Fibroblast of gingiva (primary cell): ENCODE measurements at regions not wholly inside any gene's neighbourhood (a gene's known extent, or its start where the extent isn't known, plus 50 kb on each side); places are given as distances from the start of the nearest gene placed in this dataset.
"Not testable (repeated sequence)": the region's sequence is repeated elsewhere in the genome, so short reads cannot be mapped to it uniquely, and the experiment has no call there.

Source experiments
- DNase-seq: peaks from one replicate; pipeline ENCODE4 v3.0.0-alpha.2; 2011; ENCODE audit warnings: low read depth

- no peak for DNase-seq
Measured at GRCh38 chr3:66552846-66553245, 52.0 kb upstream of the LRIG1 start.

DNA sequence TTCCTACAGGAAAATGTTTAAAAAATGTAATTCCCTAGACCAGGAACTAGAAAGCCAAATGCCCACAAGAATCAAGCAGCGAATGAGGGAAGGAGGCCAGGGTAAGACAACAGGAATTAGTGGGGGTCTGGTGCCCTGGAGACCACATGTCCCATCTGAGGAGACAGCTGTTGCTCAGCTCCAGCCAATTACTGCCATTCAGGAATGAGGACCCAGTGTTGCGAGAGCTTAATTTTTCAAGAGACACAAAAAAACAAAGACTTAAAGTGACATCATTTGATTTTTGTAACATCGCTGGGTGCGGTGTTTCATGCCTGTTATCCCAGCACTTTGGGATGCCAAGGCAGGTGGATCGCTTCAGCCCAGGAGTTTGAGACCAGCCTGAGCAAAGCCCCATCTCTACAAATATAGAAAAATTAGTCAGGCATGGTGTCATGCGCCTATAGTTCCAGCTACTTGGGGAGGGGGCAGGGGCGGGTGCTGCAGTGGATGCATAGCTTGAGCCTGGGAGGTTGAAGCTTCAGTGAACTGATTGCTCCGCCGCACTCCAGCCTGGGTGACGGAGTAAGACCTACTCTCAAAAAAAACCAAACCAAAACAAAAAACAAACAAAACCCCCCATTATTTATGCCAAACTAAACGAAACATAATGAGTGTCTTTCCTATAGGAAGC is 52.8 kb upstream of the LRIG1 start:
- no peak for DNase-seq

GRCh38 chr3:66554178-66554577 is 53.4 kb upstream of the LRIG1 start:
- peak; percentile 46 for DNase-seq

DNA sequence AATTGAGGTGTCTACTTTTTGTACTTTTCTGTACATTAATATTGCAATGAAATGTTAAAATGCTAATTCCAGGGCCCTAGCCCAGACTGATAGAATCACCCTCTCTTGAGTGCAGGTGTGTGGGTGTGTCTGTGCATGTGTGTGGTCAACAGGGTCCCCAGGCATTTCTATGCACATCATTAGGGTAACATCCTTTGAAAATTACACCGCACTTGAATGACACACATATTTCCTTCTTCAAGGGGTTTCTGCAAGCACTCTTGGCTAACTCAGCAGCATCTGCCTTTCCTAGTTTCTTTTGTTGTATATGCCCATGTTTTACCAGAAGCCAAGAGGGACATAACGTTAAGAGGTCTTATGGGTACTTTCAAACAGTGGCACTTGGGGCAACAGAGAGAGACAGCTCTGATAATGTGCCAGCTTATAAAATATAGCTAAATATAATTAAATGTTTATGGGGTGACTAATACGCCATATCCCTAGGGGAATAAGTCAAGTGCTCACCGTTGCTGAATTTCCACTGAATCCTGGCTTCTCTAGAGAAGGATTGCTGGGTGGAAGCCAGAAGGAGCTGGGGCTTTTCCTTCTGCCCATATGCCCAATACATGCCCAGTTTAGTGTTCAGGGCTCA is 54.5 kb upstream of the LRIG1 start:
- no peak for DNase-seq

GRCh38 chr3:66557170-66557569 is 56.3 kb upstream of the LRIG1 start:
- DNase-seq = no peak

DNA sequence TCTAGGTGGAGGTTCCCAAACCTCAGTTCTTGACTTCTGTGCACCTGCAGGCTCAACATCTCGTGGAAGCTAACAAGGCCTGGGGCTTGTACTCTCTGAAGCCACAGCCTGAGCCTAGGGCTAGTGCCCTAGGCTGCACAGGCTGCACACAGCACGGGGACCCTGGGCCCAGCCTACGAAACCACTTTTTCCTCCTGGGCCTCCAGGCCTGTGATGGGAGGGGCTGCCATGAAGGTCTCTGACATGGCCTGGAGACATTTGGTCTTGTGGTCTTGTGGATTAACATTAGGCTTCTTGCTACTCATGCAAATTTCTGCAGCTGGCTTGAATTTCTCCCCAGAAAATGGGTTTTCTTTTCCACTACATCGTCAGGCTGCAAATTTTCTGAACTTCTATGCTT is 59.1 kb upstream of the LRIG1 start:
- not testable (repeated sequence) for DNase-seq

GRCh38 chr3:66561367-66561766 is 60.5 kb upstream of the LRIG1 start:
- DNase-seq = peak; percentile 8

DNA sequence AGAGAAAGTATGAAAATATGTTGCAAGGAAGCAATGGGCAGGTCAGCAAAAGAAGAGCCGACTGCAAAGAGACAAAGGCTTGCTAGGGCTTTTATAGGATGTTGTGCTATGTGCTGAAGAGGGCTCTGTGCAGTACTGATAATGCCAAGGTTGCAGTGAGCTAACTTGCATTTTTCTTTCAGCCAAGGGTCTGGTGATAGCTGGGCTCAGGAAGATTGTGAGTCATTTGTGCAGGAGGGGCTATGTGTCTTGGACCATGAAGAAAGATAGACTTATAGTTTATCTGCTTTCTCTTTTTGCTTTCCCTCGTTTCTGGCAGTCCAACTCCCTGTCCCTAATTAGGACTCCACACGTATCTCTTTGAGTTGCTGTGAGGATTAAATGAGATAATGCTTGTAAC is 64.5 kb upstream of the LRIG1 start:
- no peak for DNase-seq

GRCh38 chr3:66567077-66567476 is 66.3 kb upstream of the LRIG1 start:
- DNase-seq = no peak

DNA sequence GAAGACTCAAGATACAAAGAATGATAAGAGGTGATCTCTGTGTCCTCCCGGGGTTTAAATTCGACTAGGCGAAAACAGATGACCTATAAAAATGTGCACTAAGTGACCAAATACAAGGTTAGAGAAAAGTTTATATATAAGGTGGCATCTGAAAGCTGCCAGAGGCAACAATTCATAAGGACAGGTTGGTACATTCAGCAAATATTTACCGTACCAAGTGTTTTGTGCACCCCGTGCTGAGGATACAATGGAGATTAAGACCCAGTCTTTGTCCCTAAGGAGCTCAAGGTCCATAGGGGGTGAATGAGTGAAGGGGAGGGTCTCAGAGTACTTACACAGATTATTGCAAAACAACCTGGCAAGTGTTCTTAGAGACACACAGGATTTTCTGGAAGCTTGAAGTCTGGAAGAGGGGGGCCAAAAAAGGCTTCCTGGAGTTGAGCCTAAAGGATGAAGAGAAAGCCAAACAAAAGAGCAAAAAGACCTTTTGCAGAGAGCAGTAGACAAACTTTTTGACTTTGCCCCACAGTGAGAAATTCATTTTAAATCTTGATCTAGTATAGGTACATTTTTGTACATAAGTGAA is 71.4 kb upstream of the LRIG1 start:
- no peak for DNase-seq

GRCh38 chr3:66572938-66573710 is 72.3 kb upstream of the LRIG1 start:
- DNase-seq = no peak

GRCh38 chr3:66574091-66574490 is 73.3 kb upstream of the LRIG1 start:
- no peak for DNase-seq

GRCh38 chr3:66577426-66578203 is 76.8 kb upstream of the LRIG1 start:
- no peak for DNase-seq

DNA sequence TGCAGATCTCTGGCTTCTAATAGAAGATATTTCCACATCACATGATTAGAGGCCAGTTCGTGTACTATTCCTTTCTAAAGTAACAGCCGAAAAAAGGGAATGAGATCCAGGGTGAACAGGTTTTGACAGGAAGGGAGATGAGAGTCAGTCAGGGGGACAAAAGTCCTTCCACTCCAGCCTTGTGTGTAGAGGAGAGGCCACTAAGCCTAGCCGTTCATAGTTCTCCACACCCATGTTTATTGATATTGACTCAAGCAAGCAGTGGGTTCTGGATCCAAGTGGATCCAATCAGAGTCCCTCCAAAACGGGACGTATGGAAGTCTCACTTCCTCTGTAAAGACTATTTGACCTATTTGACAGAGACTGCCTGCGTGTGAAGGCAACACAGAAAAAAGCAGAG is 80.4 kb upstream of the LRIG1 start:
- DNase-seq = no peak

DNA sequence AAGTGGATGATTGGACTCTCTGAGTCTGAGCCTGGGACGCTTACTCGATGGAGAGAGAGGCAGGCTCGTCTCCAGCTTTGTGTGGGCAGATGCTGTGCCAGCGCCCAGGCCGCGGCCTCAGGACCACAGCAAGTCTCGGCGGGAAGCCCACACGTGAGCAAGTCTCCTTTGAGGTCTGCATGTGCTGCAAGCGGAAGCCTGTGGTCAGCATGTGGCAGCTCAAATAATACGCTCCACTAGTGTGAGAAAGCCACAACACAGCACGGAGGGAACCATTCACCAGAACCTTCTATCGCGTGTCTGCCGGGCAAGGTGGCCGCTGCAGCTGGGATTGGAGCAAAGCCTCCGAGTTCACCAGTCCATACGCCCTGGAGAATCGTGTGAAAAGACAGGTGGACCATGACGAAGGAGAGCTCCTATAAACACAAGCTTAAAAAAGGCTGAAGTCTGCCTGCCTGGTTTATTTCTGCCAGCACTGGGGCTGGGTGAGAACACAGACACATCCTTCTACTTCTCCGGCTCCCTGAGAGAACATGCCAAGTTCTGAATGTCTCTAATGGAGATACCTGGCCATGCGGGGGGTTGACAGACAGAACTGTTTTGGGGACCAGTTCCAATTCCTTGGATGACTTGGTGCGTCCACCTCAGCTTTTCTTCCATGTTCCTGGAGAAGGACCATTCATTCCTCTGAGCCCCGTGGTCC is 82.0 kb upstream of the LRIG1 start:
- DNase-seq = peak; percentile 66

DNA sequence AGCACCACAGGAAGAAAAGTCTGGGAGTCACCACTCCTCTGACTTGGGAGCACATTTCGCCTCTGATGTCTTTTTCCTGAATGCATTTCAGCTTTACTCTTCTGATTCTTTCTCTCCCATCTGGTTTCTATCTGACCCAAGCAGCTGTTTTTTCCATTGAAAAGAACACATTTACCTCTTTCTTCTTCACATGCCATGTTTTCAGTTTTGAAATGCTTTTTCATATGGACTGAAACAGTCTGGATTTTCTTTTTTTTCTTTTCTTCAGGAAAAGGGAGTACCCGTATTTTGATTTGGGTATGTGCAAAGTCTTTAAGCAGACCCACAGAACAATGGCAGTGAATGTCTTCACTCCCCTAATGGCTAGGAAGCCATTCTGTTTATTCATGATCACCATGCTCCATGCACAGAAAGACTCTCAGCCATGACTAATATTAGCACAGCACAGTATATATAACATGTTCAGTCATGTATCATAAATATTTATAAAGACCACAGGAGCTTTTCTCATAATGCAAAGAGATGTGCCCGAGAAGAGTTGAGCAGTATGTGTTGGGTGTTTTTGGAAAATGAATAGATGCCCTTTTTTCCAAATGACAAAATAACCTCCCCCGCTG is 82.7 kb upstream of the LRIG1 start:
- no peak for DNase-seq

DNA sequence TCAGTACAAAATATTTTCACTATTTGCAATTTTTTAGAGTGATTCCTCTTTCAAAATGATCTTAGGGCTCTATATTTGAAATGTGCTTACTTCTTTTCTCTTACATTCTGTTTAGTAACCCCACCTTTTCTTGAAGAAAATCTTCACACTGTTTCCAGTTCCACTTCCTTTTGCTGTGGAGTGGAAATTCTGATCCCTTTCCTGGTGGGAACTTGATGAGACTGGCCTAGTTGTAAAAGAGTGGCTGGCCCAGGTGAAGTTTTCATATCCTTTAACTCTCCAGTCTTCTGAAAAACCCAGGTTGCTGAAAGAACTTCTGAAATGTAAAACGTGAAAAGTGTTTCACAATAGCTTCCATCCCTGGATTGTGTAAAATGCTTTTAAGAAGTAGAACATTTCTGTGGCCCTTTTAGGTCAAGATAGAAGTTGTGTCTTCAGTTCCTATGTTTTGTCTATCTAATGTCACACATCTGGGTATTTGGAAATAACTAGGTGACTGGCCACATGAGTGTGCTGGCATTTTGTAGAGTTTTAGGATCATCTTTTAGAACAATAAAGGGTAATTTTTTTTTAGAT is 84.8 kb upstream of the LRIG1 start:
- no peak for DNase-seq

DNA sequence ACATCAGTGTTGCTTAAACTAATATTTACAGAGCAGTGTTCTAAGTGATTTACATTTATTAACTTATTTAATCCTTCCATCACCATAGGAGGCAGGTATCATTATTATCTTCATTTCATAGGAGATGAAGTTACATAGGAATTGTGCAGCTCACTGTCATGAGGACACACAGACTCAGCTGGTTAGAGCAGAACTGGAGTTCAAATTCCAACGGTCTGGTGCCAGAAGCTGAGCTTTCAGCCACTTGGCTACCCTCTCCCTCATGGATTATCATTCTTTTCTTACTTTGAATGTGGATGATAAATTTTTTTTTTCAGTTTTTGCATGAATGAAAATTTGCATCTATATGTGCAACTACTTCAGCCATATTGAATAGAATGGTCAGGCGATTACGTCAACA is 86.0 kb upstream of the LRIG1 start:
- no peak for DNase-seq

- DNase-seq = peak; percentile 55
Measured at GRCh38 chr3:66588340-66588847, 87.6 kb upstream of the LRIG1 start.

DNA sequence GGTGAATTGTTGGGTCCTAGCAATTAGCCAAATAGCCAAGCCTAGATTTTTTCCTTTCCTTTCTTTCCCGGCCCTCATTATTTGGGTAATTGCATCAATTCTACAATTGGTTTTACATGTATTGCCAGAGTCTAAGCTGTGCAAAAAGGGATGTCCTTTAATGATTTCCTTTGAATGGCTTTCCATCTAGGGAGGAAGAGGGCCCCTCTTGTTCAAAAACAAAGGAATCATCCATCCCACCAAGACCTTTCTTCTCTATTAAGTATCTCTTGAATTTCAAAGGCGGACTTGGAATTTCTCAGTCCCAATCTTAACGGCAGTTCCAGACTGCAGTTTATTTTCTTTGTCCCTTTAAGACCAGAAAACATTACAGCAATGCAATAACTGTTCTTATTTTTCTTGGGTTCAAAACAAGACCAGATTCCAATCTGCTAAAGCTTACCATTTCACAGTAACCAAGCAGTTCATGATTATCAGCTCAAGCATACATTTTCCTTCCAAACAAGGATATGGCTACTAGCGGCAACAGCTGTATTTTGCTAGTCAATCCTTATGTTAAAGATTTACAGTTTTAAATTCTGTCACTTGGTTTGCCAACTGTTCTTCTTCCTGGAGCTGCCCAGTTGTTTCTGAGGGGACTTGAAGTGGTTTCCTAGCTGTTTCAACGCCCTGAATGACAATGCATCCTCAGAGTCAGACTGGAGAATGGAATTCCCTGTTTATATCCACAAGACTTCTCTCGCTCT is 91.4 kb upstream of the LRIG1 start:
- DNase-seq = peak; percentile 7
